Tibial nerve (tissue), 4 donors: ENCODE measurements at regions not wholly inside any gene's neighbourhood (a gene's known extent, or its start where the extent isn't known, plus 50 kb on each side); places are given as distances from the start of the nearest gene placed in this dataset.

Source experiments
- CTCF ChIP-seq, 5 experiments: fragments of 200-600 bp in 3 of 5; fragments of 450-650 bp in 2 of 5; sonication (generic) in 3 of 5; IDR thresholded peaks; one replicate each; pipeline ENCODE4 v1.5.1; 2016 to 2019; ENCODE audit warnings: antibody characterized with exemption in 5 of 5, mild to moderate bottlenecking in 3 of 5, moderate library complexity in 2 of 5
- EP300 ChIP-seq, 2 donors: sonication (generic); formaldehyde crosslinking; IDR thresholded peaks; one replicate each; pipeline ENCODE4 v1.6.1; 2017; ENCODE audit warnings: antibody characterized with exemption in 2 of 2, mild to moderate bottlenecking in 1 of 2
- POLR2A ChIP-seq, 2 donors: fragments of 450-650 bp; IDR thresholded peaks; one replicate each; pipeline ENCODE4 v1.6.1; 2017; ENCODE audit warnings: antibody characterized with exemption in 2 of 2, mild to moderate bottlenecking in 2 of 2, moderate library complexity in 2 of 2

GRCh38 chr7:67564959-67565358 lies 568.3 kb downstream of the TYW1 start:
- TF ChIP-seq CTCF (IDR thresholded peaks at IDR 0.05) (no peak), POLR2A (IDR thresholded peaks at IDR 0.05) (no peak), EP300 (IDR thresholded peaks at IDR 0.05) (no peak)
